GM18505 (cell line): ENCODE measurements at regions not wholly inside any gene's neighbourhood (a gene's known extent, or its start where the extent isn't known, plus 50 kb on each side); places are given as distances from the start of the nearest gene placed in this dataset.
"Not testable (repeated sequence)": the region's sequence is repeated elsewhere in the genome, so short reads cannot be mapped to it uniquely, and the experiment has no call there.

Experiments
- ATAC-seq: cut with Tn5 transposase; IDR thresholded peaks from one replicate; pipeline ENCODE4 v1.9.1; 2021; ENCODE audit not compliant: unreplicated experiment
- POLR2A ChIP-seq: IDR thresholded peaks from 4 replicates; pipeline ENCODE4 v1.6.1; 2011; ENCODE audit warnings: borderline replicate concordance; ENCODE audit not compliant: insufficient read depth, insufficient read length; ENCODE audit errors: extremely low read depth

DNA sequence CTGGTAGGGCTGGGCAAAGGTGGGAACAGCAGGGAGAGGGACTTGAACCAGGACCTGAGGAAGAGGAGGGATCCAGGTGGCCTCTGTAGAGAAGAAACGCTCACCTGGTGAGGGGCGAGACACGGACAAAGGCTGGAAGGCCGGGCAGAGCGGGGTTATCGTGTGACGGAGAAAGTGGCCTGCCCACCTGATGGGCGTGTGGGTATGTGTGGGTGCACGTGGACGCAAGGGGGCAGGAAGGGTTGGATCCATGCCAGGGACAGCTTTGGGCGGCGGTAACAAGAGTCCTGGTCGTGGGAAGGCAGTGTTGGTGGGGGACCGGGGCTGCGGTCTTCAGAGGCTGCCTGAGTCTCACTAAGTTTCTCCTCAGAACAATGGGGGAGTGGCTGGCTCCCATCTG is 104.1 kb upstream of the GSE1 start:
- no peak for ATAC-seq
- no peak for TF ChIP-seq POLR2A

DNA sequence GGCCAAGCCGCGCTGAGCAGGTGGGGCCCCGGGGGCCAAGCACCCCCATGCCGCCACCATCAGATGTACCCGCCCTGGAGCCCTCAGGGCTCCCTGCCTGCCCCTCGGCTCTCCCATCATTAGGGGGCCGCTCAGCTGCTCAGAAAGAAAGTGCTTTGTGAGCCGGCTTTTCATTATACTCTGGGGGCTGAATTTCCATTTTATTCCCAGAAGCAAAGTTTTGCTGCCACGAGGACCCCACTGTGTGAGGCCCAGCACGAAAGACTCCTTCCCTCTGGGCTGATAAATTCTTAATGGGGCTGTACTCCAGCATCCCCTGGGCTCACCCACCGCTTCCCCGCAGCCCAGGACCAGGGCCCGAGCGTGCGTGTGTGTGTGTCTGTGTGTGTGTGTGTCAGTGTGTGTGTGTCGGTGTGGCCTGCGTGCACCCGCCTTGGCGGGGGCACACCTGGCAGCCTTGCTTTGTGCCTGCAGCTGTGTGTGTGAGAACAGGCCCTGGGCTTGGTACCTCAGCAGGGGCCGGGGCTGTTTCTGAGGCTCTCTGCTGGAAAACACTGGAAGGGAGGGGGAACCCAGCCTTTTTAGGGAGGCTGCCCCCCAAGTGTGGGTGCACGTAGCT is 103.0 kb upstream of the GSE1 start:
- TF ChIP-seq POLR2A, result no peak
- ATAC-seq, result no peak

DNA sequence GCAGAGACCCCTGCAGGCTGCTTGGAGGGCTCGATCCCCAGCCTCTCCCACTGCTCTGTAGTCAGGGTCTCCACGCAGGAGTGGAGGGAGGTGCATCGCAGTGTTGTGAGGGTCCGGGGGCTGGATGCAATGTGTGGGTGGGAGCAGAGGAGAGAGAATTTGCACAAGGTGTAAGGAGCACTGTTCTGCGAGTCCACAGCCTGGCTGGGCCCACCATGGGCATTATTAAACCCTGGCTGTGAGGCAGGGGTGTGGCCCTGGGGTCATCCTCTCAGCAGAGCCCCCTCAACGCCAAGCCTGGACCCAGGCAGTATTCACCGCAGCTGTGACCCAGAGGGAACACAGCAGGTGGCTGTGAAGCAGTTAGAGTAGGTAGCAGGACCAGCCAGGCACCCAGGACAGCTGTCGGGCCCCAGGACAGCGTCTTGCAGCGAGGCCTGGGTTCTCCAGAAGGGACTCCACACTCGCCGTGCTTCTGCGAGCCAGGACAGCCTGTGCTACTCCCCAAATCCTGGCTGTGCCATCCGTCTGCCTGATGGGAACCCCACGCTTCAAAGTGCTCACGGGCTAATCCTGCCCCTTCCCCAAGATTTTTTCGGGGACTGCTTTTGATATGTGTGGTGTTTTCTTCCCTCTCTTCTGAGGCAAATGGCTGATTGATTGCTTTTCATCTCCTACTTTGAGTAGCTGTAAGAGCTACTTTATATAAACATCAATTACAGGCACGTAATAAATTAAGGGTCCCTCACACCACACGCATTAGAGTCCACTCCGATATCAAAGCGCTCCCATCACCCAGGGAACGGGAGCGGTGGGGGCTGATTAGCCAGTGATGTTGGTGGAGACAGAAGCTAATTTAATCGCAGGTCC is 100.9 kb upstream of the GSE1 start:
- no peak for TF ChIP-seq POLR2A
- no peak for ATAC-seq

DNA sequence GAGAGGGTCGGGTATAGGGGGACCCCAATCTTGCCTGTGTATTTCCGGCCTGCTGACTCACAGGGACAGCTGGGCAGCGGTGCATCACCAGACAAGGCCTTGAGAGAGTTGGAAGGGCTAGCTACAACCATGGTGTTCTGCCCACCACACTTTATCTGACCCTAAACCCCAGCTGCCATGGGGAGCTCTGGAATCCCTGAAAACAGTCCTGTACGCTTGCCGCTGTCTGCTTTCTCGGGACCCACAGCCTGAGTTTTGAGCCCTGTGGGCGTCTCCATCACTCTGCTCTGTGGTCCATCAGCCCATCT is 100.4 kb upstream of the GSE1 start:
- no peak for ATAC-seq
- TF ChIP-seq POLR2A, result no peak

DNA sequence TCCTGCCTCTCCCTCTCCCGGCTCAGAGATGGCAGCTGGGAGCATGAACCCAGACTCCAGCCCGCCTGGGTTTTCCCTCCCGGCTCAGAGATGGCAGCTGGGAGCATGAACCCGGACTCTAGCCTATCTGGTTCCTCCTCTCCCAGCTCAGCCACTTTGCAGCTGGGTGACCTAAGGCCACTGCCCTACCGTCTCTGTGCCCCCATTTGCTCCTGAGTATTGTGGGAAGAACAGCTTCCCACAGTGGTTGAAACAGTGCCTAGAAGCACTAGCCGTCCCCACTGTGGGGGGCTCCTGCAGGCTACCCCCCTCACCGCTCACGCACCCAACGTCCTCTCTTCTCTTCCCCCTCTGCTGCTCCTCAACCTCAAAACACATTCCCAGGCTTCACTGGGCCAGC is 99.9 kb upstream of the GSE1 start:
- no peak for TF ChIP-seq POLR2A
- no peak for ATAC-seq

DNA sequence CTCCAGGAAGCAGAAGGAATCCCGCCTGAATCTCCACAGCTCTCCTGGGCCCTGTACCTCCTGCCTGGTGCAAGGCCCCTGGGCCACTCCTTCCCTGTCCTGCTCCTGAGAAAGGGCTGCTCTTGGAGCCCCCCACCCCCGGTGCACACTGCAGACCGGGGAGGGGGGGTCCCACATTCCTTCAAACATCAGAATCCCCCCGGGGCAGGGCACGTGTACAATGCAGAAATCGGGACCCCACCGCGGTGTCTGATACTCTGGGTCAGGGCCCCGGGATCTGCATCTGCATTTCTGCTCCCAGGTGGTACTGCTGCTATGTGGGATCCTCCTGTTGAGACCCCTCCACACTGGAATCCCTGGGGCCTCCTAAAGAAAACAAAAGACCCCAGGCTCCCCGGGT is 99.5 kb upstream of the GSE1 start:
- ATAC-seq, result no peak
- no peak for TF ChIP-seq POLR2A

DNA sequence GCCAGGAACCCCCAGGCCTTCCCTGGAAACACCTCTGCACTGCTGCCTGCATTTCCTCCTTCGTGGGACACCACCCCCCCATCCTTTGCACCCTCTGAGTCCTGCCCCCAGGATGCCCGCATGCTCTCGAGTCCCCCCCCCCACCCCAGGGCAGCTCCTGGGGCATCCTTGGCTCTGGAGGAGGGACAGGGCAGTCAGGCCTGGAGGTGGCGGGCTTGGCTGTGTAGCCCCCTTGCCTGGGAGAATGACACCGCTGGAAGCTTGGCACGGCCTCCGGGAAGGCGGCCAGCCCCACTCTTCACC is 98.9 kb upstream of the GSE1 start:
- no peak for ATAC-seq

DNA sequence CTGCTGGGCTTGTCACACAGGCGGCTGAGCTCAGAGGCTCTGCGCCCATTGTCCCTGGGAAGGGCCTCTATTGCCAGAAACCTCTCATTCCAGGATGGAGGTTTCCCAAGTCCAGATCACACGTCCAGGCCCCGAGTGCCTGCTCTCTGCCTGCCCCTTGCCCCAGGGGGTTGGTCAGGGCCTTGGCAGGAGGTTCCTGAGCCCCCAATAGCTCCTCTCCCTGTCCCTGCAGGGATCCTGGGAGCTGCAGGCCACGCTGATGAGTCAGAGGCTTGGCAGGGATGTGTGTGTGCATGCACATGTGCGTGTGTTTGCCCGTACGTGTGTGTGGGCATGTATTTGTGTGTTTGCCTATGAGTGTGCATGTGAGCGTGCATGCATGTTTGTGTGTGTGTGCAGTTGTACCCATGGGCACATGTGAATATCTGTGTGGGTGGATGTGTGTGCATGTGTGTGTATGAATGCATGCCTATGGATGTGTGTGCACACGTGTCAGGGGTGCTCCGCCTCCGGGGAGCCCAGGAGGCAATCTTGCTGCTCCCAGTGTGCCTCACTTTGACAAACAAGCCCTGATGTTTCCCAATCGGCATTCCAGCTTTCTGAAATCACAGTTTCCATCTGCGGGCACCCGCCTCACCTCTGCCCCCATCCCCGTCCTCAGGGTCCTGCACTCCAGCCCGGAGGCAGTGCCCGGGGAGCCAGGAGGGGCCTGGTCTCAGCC is 98.4 kb upstream of the GSE1 start:
- no peak for TF ChIP-seq POLR2A
- no peak for ATAC-seq

More for the DNA sequence above, 98.9 kb upstream of the GSE1 start:
- no peak for TF ChIP-seq POLR2A

DNA sequence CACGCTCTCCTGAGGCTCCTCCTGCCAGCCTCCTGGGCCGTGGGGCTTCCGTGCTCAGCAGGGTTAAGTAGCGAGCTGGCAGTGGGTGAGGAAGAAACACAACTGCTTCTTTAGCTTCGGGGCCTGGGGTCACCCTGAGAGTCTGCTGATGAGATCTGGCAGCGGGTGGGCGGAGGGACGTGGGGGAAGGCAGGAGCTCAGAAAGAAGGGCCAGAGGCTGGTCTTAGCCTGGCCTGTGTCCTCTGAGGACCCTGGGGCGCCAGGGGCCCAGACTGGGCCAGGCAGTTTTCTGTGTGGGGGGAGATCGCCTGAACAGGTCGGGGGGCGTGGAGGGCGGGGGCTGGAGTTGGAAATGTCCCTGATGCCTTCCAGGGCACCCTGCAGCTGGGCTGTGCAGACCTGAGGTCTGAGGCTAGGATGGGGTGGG is 97.8 kb upstream of the GSE1 start:
- ATAC-seq, result no peak
- no peak for TF ChIP-seq POLR2A

DNA sequence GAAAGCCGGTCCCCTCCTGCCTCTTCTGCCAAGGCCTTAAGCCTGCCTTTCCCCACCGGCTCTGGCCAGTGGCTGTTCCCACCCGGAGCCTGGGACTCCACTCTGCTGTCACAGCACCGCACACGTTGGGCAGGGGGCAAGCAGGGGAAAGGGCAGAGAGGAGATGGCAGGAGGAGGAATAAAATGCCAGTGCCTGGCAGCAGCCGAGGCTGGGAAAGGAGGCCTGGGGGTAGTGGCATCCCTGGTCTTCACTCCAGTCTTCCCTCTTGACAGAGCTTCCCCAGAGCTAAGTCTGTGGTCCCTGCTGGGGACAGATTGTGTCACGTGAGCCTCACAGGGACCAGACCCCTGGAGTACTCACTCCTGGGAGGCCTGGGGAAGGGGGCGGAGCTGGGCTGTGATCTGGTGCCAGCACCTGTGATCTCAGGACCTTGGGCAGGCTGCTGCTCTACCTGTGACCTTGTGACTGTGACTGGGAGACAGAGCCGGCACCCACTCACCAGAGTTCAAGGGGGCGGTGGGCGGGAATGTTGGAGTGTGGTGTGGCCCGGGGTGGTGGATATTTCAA is 97.2 kb upstream of the GSE1 start:
- no peak for ATAC-seq
- no peak for TF ChIP-seq POLR2A

DNA sequence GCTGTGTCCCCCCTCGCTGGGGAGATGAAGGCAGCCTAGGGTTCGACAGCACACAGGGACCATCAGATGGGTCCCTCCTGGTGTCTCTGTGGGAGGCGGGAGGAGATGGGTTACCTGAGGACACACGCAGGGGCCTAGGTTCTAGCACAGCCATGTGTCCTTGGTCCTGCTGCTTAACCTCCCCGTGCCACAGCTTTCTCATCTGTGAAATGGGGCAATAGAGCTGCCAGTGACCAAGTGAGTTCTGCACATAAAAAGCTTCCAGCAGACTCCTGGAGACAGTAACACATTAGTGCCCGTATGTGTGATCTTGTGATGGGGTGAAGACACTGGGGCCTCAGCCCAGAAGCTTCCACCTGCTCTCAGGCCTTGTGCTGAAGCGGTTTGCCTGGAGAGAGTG is 96.0 kb upstream of the GSE1 start:
- TF ChIP-seq POLR2A, result no peak

DNA sequence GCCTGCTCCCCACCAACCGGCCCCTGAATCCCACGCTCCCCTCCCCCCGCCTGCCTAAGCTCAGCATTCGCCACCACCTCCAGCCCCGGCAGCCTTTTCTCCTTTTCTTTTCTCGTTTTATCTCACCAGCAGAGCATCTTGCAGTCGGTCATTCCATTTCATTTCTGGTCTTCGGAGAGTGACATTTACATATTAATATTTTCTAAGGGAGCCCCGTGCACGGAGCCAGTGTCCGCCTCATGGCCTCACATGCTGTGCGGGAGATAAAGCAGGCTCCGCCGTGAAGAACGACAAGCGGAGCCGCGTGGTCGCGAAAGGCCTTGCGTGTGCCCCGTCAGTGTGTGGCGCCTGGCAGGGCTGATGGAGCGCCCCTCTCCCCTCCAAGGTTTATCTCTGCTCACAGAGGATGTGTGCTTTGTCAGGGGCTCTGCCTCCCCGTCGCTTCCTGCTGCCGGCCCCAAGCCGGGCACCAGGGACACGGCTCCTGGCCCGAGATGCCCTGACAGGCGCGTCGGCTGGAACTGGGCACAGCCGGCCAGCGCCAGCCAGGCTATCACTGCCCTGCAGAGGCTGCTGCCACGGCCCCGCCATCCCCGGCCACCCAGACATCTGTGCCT is 95.5 kb upstream of the GSE1 start:
- TF ChIP-seq POLR2A, result no peak
- ATAC-seq, result no peak

More for the DNA sequence above, 96.0 kb upstream of the GSE1 start:
- ATAC-seq, result no peak

DNA sequence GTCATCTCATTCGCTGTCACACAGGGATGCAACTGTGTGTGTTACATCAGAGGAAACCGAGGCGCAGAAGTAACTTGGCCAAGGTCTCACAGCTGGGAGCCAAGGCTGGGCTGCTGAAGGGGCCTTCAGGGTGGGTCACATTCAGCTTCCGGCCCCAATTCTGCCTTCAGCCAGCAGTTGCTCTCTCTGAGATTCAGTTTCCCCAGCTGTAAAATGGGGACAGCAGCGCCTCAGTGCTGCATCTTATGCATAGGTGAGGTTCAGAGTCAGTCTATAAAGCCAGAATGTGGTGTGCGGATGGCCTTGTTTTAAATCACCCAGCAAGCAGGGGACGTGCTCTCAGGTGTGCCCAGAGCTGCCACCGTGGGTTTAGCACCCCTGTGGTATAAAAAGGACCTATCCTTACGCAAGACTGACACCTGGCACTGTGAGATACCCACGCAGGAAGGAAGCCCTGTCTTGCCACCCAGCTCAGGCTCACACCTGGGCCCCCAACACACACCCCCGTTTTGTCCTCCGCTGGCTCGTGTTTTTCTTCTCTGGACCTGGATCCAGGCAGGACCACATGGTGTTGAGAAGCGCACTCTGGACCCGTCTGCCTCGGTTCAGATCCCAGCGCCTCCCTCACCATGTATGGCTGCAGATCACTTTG is 94.6 kb upstream of the GSE1 start:
- TF ChIP-seq POLR2A, result no peak

DNA sequence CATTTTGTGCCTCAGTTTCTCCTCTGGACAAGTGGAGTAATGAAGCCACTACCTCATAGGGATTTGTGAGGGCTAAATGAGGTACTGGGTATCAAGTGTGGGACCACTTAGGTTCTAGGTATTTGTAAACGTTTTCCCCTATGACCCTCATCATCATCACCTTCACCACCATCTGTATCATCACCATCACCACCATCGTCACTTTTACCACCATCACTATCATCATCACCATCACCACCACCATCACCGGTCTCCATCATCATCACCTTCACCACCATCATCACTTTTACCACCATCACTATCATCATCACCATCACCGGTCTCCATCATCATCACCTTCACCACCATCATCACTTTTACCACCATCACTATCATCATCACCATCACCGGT is 94.1 kb upstream of the GSE1 start:
- ATAC-seq, result not testable (repeated sequence)

More for the DNA sequence above, 94.6 kb upstream of the GSE1 start:
- no peak for ATAC-seq
